Dermis blood vessel endothelial cell (primary cell): ENCODE measurements at regions not wholly inside any gene's neighbourhood (a gene's known extent, or its start where the extent isn't known, plus 50 kb on each side); places are given as distances from the start of the nearest gene placed in this dataset.

Experiments used
- DNase-seq: peaks from one replicate; pipeline ENCODE4 v3.0.0; 2010

GRCh38 chr6:134379599-134379998 lies 61.7 kb upstream of the SGK1 start:
- peak; percentile 9 for DNase-seq

- no peak for DNase-seq
Measured at GRCh38 chr6:134379076-134379475, 61.2 kb upstream of the SGK1 start.

- no peak for DNase-seq
Measured at GRCh38 chr6:134378426-134378825, 60.5 kb upstream of the SGK1 start.

GRCh38 chr6:134376785-134377184 lies 58.9 kb upstream of the SGK1 start:
- DNase-seq: no peak

GRCh38 chr6:134375220-134375580 lies 57.3 kb upstream of the SGK1 start:
- DNase-seq: no peak

GRCh38 chr6:134374491-134375219 lies 56.7 kb upstream of the SGK1 start:
- peak; percentile 15 for DNase-seq

GRCh38 chr6:134373993-134374392 lies 56.1 kb upstream of the SGK1 start:
- DNase-seq: no peak

- peak; percentile 80 for DNase-seq
Measured at GRCh38 chr6:134373282-134373922, 55.5 kb upstream of the SGK1 start.

GRCh38 chr6:134372603-134373281 lies 54.8 kb upstream of the SGK1 start:
- no peak for DNase-seq

GRCh38 chr6:134368670-134369069 lies 50.8 kb upstream of the SGK1 start:
- no peak for DNase-seq
